GM12874 (cell line): ENCODE measurements at regions not wholly inside any gene's neighbourhood (a gene's known extent, or its start where the extent isn't known, plus 50 kb on each side); places are given as distances from the start of the nearest gene placed in this dataset.

Experiments
- CTCF ChIP-seq: IDR thresholded peaks from 2 replicates; pipeline ENCODE4 v1.5.1; 2011; ENCODE audit warnings: low read depth, mild to moderate bottlenecking, control low read depth, low read length, moderate library complexity; ENCODE audit not compliant: insufficient read depth

- no peak for TF ChIP-seq CTCF
Observed at GRCh38 chr18:34531110-34531509, 179.0 kb upstream of the DTNA start.

- TF ChIP-seq CTCF = no peak
Observed at GRCh38 chr18:34540897-34541296, 169.2 kb upstream of the DTNA start.

GRCh38 chr18:34542625-34543024 is 167.5 kb upstream of the DTNA start:
- no peak for TF ChIP-seq CTCF

- TF ChIP-seq CTCF = no peak
Observed at GRCh38 chr18:34543356-34543755, 166.7 kb upstream of the DTNA start.

- no peak for TF ChIP-seq CTCF
Observed at GRCh38 chr18:34543945-34544344, 166.2 kb upstream of the DTNA start.

GRCh38 chr18:34544930-34545329 is 165.2 kb upstream of the DTNA start:
- no peak for TF ChIP-seq CTCF

GRCh38 chr18:34548120-34548972 is 161.8 kb upstream of the DTNA start:
- no peak for TF ChIP-seq CTCF
